Skeletal muscle satellite cell (primary cell): ENCODE measurements at regions not wholly inside any gene's neighbourhood (a gene's known extent, or its start where the extent isn't known, plus 50 kb on each side); places are given as distances from the start of the nearest gene placed in this dataset.

Source experiments
- H3K27me3 ChIP-seq: 2 replicates; pipeline ENCODE4 v1.7.0; 2013; ENCODE audit warnings: low read length; ENCODE audit not compliant: control insufficient read depth, insufficient read depth
- H3K36me3 ChIP-seq: 2 replicates; pipeline ENCODE4 v1.7.0; 2013; ENCODE audit warnings: mild to moderate bottlenecking, control low read depth, low read length; ENCODE audit not compliant: insufficient read depth
- H3K4me1 ChIP-seq: 2 replicates; pipeline ENCODE4 v1.7.0; 2013; ENCODE audit warnings: low read length; ENCODE audit not compliant: control insufficient read depth, insufficient read depth
- H3K4me2 ChIP-seq: 2 replicates; pipeline ENCODE4 v1.7.0; 2013; ENCODE audit warnings: mild to moderate bottlenecking, low read length
- H3K4me3 ChIP-seq: 2 replicates; pipeline ENCODE4 v1.7.0; 2013; ENCODE audit warnings: low read length
- H3K9ac ChIP-seq: 2 replicates; pipeline ENCODE4 v1.7.0; 2013; ENCODE audit warnings: mild to moderate bottlenecking, low read depth, low read length, moderate library complexity
- H3K9me3 ChIP-seq: replicated peaks from 2 replicates; pipeline ENCODE4 v1.7.0; 2013; ENCODE audit warnings: mild to moderate bottlenecking, control low read depth, low read length

- Histone ChIP-seq H3K4me3 (no peak overlapping the region), H3K27me3 (no peaks in the 10 kb centered on the region), H3K36me3 (no peaks in the 10 kb centered on the region), H3K9ac (no peak overlapping the region), H3K9me3 (no peaks in the 10 kb centered on the region), H3K4me2 (no peak overlapping the region), H3K4me1 (no peaks in the 10 kb centered on the region)
Observed at GRCh38 chr11:116249561-116249960, 523.2 kb downstream of the BUD13 start.

GRCh38 chr11:116244889-116245288 lies 527.9 kb downstream of the BUD13 start:
- H3K27me3 ChIP-seq: no peaks in the 10 kb centered on the region
- H3K4me1 ChIP-seq: no peaks in the 10 kb centered on the region
- H3K36me3 ChIP-seq: no peaks in the 10 kb centered on the region
- no peak overlapping the region for H3K4me3 ChIP-seq
- no peaks in the 10 kb centered on the region for H3K9me3 ChIP-seq
- H3K4me2 ChIP-seq: no peak overlapping the region
- no peak overlapping the region for H3K9ac ChIP-seq

GRCh38 chr11:116244439-116244838 lies 528.3 kb downstream of the BUD13 start:
- no peak overlapping the region for H3K4me2 ChIP-seq
- no peaks in the 10 kb centered on the region for H3K4me1 ChIP-seq
- no peak overlapping the region for H3K9ac ChIP-seq
- H3K4me3 ChIP-seq: no peak overlapping the region
- no peaks in the 10 kb centered on the region for H3K36me3 ChIP-seq
- H3K9me3 ChIP-seq: no peaks in the 10 kb centered on the region
- H3K27me3 ChIP-seq: no peaks in the 10 kb centered on the region

- Histone ChIP-seq H3K36me3 (no peaks in the 10 kb centered on the region), H3K9me3 (no peaks in the 10 kb centered on the region)
Observed at GRCh38 chr11:116243991-116244390, 528.8 kb downstream of the BUD13 start.

GRCh38 chr11:116242006-116242405 lies 530.8 kb downstream of the BUD13 start:
- Histone ChIP-seq H3K9me3 (no peaks in the 10 kb centered on the region), H3K4me3 (no peak overlapping the region), H3K27me3 (no peaks in the 10 kb centered on the region), H3K4me1 (no peaks in the 10 kb centered on the region), H3K9ac (no peak overlapping the region), H3K36me3 (no peaks in the 10 kb centered on the region), H3K4me2 (no peak overlapping the region)

More at GRCh38 chr11:116243991-116244390, 528.8 kb downstream of the BUD13 start:
- Histone ChIP-seq H3K4me1 (no peaks in the 10 kb centered on the region), H3K9ac (no peak overlapping the region), H3K27me3 (no peaks in the 10 kb centered on the region), H3K4me3 (no peak overlapping the region), H3K4me2 (no peak overlapping the region)

GRCh38 chr11:116240710-116241109 lies 532.1 kb downstream of the BUD13 start:
- no peaks in the 10 kb centered on the region for H3K9me3 ChIP-seq
- H3K4me1 ChIP-seq: no peaks in the 10 kb centered on the region
- H3K36me3 ChIP-seq: no peaks in the 10 kb centered on the region
- no peak overlapping the region for H3K4me3 ChIP-seq
- H3K27me3 ChIP-seq: no peaks in the 10 kb centered on the region
- H3K4me2 ChIP-seq: no peak overlapping the region
- no peak overlapping the region for H3K9ac ChIP-seq

- H3K9ac ChIP-seq: no peak overlapping the region
- no peaks in the 10 kb centered on the region for H3K36me3 ChIP-seq
- H3K4me2 ChIP-seq: no peak overlapping the region
- H3K4me3 ChIP-seq: no peak overlapping the region
- H3K9me3 ChIP-seq: no peaks in the 10 kb centered on the region
- no peaks in the 10 kb centered on the region for H3K4me1 ChIP-seq
- H3K27me3 ChIP-seq: no peaks in the 10 kb centered on the region
Observed at GRCh38 chr11:116239247-116239646, 533.5 kb downstream of the BUD13 start.

GRCh38 chr11:116234989-116235568 lies 537.7 kb downstream of the BUD13 start:
- Histone ChIP-seq H3K4me2 (no peak overlapping the region), H3K27me3 (no peaks in the 10 kb centered on the region), H3K9ac (no peak overlapping the region), H3K36me3 (no peaks in the 10 kb centered on the region), H3K9me3 (no peaks in the 10 kb centered on the region), H3K4me3 (no peak overlapping the region), H3K4me1 (no peaks in the 10 kb centered on the region)

- H3K9me3 ChIP-seq: no peaks in the 10 kb centered on the region
- no peaks in the 10 kb centered on the region for H3K27me3 ChIP-seq
- H3K4me1 ChIP-seq: no peaks in the 10 kb centered on the region
Observed at GRCh38 chr11:116233561-116233960, 539.2 kb downstream of the BUD13 start.

GRCh38 chr11:116232364-116232828 lies 540.4 kb downstream of the BUD13 start:
- H3K36me3 ChIP-seq: no peaks in the 10 kb centered on the region
- no peak overlapping the region for H3K4me2 ChIP-seq
- no peaks in the 10 kb centered on the region for H3K27me3 ChIP-seq
- H3K4me3 ChIP-seq: no peak overlapping the region
- no peaks in the 10 kb centered on the region for H3K9me3 ChIP-seq
- H3K9ac ChIP-seq: no peak overlapping the region
- H3K4me1 ChIP-seq: no peaks in the 10 kb centered on the region

More at GRCh38 chr11:116233561-116233960, 539.2 kb downstream of the BUD13 start:
- H3K9ac ChIP-seq: no peak overlapping the region
- no peak overlapping the region for H3K4me2 ChIP-seq
- H3K36me3 ChIP-seq: no peaks in the 10 kb centered on the region
- no peak overlapping the region for H3K4me3 ChIP-seq

GRCh38 chr11:116231543-116231942 lies 541.2 kb downstream of the BUD13 start:
- Histone ChIP-seq H3K4me1 (no peaks in the 10 kb centered on the region), H3K9ac (no peak overlapping the region), H3K4me3 (no peak overlapping the region), H3K36me3 (no peaks in the 10 kb centered on the region), H3K4me2 (no peak overlapping the region), H3K27me3 (no peaks in the 10 kb centered on the region), H3K9me3 (no peaks in the 10 kb centered on the region)

- no peaks in the 10 kb centered on the region for H3K27me3 ChIP-seq
- no peak overlapping the region for H3K9ac ChIP-seq
- no peaks in the 10 kb centered on the region for H3K9me3 ChIP-seq
- H3K4me3 ChIP-seq: no peak overlapping the region
- H3K4me2 ChIP-seq: no peak overlapping the region
- no peaks in the 10 kb centered on the region for H3K4me1 ChIP-seq
- H3K36me3 ChIP-seq: no peaks in the 10 kb centered on the region
Observed at GRCh38 chr11:116230438-116230837, 542.3 kb downstream of the BUD13 start.
